ENCODE measurements at regions not wholly inside any gene's neighbourhood (a gene's known extent, or its start where the extent isn't known, plus 50 kb on each side); places are given as distances from the start of the nearest gene placed in this dataset.

DNA sequence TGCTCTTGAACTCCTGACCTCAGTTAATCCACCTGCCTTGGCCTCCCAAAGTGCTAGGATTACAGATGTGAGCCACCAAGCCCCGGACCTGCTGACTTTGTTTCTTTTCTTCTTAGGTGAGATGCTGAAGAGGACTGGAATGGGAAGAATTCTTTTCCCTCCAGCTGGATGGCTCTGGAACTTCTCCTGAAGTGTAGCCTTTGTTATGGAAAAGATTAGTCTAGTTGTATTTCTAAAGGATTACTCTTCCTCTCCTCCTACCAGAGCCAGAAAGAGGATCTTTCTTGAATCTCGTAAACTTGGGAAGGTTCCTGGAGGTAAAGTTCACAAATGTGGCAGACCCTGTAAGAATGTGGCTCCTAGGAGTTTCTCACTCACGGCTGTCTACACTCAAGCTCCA is 95.4 kb upstream of the LARGE1 start:
- Histone ChIP-seq H3K9ac (ENCODE audit: insufficient read depth, low read length) (no peak overlapping the region), H2AFZ (ENCODE audit: low read length) (no peak overlapping the region), H3K4me2 (ENCODE audit: extremely low read depth, insufficient read depth, low read length) (no peak overlapping the region), H3K27me3 (ENCODE audit: control insufficient read depth, insufficient read depth, low read length) (no peaks in the 10 kb centered on the region), H3K9me3 (ENCODE audit: control insufficient read depth, insufficient read depth, low read depth, low read length) (no peaks in the 10 kb centered on the region), H3K36me3 (ENCODE audit: control insufficient read depth, insufficient read depth, low read length) (no peaks in the 10 kb centered on the region), H3K4me3 (replicated peaks in 1 of 4; ENCODE audit: control extremely low read depth in 1 of 4, insufficient read depth in 1 of 4, low read depth in 3 of 4, low read length in 4 of 4) (no peak overlapping the region), H3K27ac (ENCODE audit: insufficient read depth, low read length) (no peak overlapping the region), H3K79me2 (ENCODE audit: control insufficient read depth, insufficient read depth, low read length) (no peaks in the 10 kb centered on the region), H4K20me1 (ENCODE audit: control insufficient read depth, extremely low read depth, insufficient read depth, low read length) (no peaks in the 10 kb centered on the region), H3K4me1 (ENCODE audit: control insufficient read depth, extremely low read depth, insufficient read depth, low read length) (no peaks in the 10 kb centered on the region)
- no peak for TF ChIP-seq EZH2 (IDR thresholded peaks at IDR 0.05; ENCODE audit: low read length, missing control alignments)
- TF ChIP-seq, protein P1, sequence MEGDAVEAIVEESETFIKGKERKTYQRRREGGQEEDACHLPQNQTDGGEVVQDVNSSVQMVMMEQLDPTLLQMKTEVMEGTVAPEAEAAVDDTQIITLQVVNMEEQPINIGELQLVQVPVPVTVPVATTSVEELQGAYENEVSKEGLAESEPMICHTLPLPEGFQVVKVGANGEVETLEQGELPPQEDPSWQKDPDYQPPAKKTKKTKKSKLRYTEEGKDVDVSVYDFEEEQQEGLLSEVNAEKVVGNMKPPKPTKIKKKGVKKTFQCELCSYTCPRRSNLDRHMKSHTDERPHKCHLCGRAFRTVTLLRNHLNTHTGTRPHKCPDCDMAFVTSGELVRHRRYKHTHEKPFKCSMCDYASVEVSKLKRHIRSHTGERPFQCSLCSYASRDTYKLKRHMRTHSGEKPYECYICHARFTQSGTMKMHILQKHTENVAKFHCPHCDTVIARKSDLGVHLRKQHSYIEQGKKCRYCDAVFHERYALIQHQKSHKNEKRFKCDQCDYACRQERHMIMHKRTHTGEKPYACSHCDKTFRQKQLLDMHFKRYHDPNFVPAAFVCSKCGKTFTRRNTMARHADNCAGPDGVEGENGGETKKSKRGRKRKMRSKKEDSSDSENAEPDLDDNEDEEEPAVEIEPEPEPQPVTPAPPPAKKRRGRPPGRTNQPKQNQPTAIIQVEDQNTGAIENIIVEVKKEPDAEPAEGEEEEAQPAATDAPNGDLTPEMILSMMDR (conservative IDR thresholded peaks at IDR 0.05 in 1 of 2, IDR thresholded peaks at IDR 0.05 in 1 of 2; ENCODE audit: low read depth in 1 of 2, low read length in 2 of 2) = no peak
- no peak for DNase-seq (ENCODE audit: low read depth in 2 of 2)

DNA sequence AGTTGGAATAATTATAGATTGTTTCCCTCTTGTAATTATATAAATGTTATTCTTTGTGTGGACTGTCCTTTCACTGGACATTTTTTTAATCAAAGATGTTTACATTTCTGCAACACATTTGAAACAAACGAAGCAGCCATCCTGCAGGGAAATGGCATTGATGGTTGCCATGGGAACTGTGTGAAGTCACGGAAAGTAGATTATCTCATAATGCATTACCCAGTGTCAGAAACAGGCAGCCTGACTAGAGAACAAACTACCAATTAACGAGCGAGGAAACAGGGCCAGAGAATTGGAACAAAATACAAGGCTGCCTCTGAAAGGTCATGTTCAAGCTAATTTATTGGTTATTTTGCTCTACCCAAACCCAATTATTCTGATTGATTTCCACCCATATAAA is 96.9 kb upstream of the LARGE1 start:
- TF ChIP-seq, protein P1 (conservative IDR thresholded peaks at IDR 0.05 in 1 of 2, IDR thresholded peaks at IDR 0.05 in 1 of 2; ENCODE audit: low read depth in 1 of 2, low read length in 2 of 2) = no peak
- TF ChIP-seq EZH2 (IDR thresholded peaks at IDR 0.05; ENCODE audit: low read length, missing control alignments) = no peak
- Histone ChIP-seq H3K36me3 (ENCODE audit: control insufficient read depth, insufficient read depth, low read length) (no peaks in the 10 kb centered on the region), H3K9ac (ENCODE audit: insufficient read depth, low read length) (no peak overlapping the region), H3K4me1 (ENCODE audit: control insufficient read depth, extremely low read depth, insufficient read depth, low read length) (no peaks in the 10 kb centered on the region), H3K27ac (ENCODE audit: insufficient read depth, low read length) (no peak overlapping the region), H4K20me1 (ENCODE audit: control insufficient read depth, extremely low read depth, insufficient read depth, low read length) (no peaks in the 10 kb centered on the region), H3K4me2 (ENCODE audit: extremely low read depth, insufficient read depth, low read length) (no peak overlapping the region), H3K4me3 (replicated peaks in 1 of 4; ENCODE audit: control extremely low read depth in 1 of 4, insufficient read depth in 1 of 4, low read depth in 3 of 4, low read length in 4 of 4) (no peak overlapping the region), H3K79me2 (ENCODE audit: control insufficient read depth, insufficient read depth, low read length) (no peaks in the 10 kb centered on the region), H3K9me3 (ENCODE audit: control insufficient read depth, insufficient read depth, low read depth, low read length) (no peaks in the 10 kb centered on the region), H2AFZ (ENCODE audit: low read length) (no peak overlapping the region), H3K27me3 (ENCODE audit: control insufficient read depth, insufficient read depth, low read length) (no peaks in the 10 kb centered on the region)
- no peak for DNase-seq (ENCODE audit: low read depth in 2 of 2)

DNA sequence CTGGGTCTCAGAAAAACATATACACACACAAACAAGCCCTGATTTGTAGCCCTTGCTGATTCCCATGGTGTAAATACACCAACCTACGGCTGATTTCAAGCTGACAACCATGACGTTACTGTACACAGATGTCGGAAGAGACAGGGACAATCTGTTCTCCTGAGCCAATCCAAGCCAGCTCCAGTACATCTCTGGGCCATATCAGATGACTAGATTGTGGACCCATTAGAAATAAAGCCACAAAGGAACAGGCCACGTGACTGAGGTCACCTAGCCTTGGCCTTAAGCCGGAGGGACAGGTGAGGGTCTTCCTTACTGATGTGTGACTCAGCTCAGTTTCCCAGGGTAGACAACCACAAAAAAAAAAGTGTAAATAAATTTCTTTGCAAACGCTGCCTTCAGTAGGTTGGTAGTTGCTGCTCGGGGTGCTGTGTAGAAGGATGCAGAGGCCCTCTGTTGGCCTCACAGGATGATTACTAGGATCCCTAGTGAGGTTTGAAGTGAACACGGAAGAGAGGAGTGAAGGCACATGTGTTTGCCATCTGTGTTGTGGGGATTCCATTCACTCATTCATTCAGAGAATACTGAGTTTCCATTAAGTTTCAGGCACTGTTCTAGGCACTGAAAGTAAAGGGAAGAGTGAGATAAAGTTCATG is 99.0 kb upstream of the LARGE1 start:
- H3K4me3 ChIP-seq (replicated peaks in 1 of 4; ENCODE audit: control extremely low read depth in 1 of 4, insufficient read depth in 1 of 4, low read depth in 3 of 4, low read length in 4 of 4) = no peak overlapping the region
- H3K27me3 ChIP-seq (ENCODE audit: control insufficient read depth, insufficient read depth, low read length) = no peaks in the 10 kb centered on the region
- H3K4me2 ChIP-seq (ENCODE audit: extremely low read depth, insufficient read depth, low read length) = no peak overlapping the region
- TF ChIP-seq EZH2 (IDR thresholded peaks at IDR 0.05; ENCODE audit: low read length, missing control alignments) = no peak
- TF ChIP-seq, protein P1 (conservative IDR thresholded peaks at IDR 0.05 in 1 of 2, IDR thresholded peaks at IDR 0.05 in 1 of 2; ENCODE audit: low read depth in 1 of 2, low read length in 2 of 2) = no peak
- H3K36me3 ChIP-seq (ENCODE audit: control insufficient read depth, insufficient read depth, low read length) = no peaks in the 10 kb centered on the region
- no peaks in the 10 kb centered on the region for H3K4me1 ChIP-seq (ENCODE audit: control insufficient read depth, extremely low read depth, insufficient read depth, low read length)
- no peak overlapping the region for H3K27ac ChIP-seq (ENCODE audit: insufficient read depth, low read length)
- no peaks in the 10 kb centered on the region for H4K20me1 ChIP-seq (ENCODE audit: control insufficient read depth, extremely low read depth, insufficient read depth, low read length)
- H3K9me3 ChIP-seq (ENCODE audit: control insufficient read depth, insufficient read depth, low read depth, low read length) = no peaks in the 10 kb centered on the region
- H2AFZ ChIP-seq (ENCODE audit: low read length) = no peak overlapping the region
- no peak overlapping the region for H3K9ac ChIP-seq (ENCODE audit: insufficient read depth, low read length)
- no peak for DNase-seq (ENCODE audit: low read depth in 2 of 2)
- no peaks in the 10 kb centered on the region for H3K79me2 ChIP-seq (ENCODE audit: control insufficient read depth, insufficient read depth, low read length)
